MM.1S (cell line): ENCODE measurements at regions not wholly inside any gene's neighbourhood (a gene's known extent, or its start where the extent isn't known, plus 50 kb on each side); places are given as distances from the start of the nearest gene placed in this dataset.

ENCODE experiments used
- EZH2 ChIP-seq: fragments of 300-600 bp; sonication (generic); optimal IDR thresholded peaks from 2 replicates; pipeline ENCODE3; 2017; ENCODE audit warnings: low read depth, mild to moderate bottlenecking, antibody characterized with exemption, low read length, mixed read lengths
- TF ChIP-seq, protein P1 (sequence below): fragments of 300-600 bp; sonication (generic); IDR thresholded peaks from 2 replicates; pipeline ENCODE4 v1.5.1; 2016; ENCODE audit warnings: antibody characterized with exemption, low read length, mixed read lengths

DNA sequence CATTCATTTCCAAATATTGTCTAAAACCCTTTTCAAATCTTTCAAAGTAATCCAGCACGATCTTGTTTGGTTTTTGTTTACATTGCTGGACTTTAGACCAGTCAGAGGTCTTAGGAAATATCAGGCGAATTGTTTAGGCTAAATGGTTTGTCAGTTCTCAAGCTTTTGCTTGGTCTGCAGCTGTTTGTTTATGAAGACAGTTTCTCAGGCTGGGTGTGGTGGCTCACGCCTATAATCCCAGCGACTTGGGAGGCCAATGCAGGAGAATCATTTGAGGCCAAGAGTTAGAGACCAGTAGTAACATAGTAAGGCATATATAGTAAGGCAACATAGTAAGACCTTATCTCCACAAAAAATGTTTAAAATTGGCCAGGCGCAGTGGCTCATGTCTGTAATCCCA, 77.5 kb downstream of the DNTTIP2 start:
- TF ChIP-seq, protein P1, sequence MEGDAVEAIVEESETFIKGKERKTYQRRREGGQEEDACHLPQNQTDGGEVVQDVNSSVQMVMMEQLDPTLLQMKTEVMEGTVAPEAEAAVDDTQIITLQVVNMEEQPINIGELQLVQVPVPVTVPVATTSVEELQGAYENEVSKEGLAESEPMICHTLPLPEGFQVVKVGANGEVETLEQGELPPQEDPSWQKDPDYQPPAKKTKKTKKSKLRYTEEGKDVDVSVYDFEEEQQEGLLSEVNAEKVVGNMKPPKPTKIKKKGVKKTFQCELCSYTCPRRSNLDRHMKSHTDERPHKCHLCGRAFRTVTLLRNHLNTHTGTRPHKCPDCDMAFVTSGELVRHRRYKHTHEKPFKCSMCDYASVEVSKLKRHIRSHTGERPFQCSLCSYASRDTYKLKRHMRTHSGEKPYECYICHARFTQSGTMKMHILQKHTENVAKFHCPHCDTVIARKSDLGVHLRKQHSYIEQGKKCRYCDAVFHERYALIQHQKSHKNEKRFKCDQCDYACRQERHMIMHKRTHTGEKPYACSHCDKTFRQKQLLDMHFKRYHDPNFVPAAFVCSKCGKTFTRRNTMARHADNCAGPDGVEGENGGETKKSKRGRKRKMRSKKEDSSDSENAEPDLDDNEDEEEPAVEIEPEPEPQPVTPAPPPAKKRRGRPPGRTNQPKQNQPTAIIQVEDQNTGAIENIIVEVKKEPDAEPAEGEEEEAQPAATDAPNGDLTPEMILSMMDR = no peak
- no peak for TF ChIP-seq EZH2
